GM23248 (cell line): ENCODE measurements at regions not wholly inside any gene's neighbourhood (a gene's known extent, or its start where the extent isn't known, plus 50 kb on each side); places are given as distances from the start of the nearest gene placed in this dataset.

ENCODE experiments used
- DNase-seq: peaks from one replicate; pipeline ENCODE4 v3.0.0-alpha.2; 2015
- H2AFZ ChIP-seq: fragments of 200-600 bp; sonication (generic); 2 replicates; pipeline ENCODE4 v1.6.1; 2016; ENCODE audit warnings: antibody characterized with exemption
- H3F3A ChIP-seq: fragments of 200-600 bp; sonication (generic); 2 replicates; pipeline ENCODE4 v1.6.1; 2016; ENCODE audit warnings: mild to moderate bottlenecking, antibody characterized with exemption, mixed run types; ENCODE audit not compliant: insufficient read depth
- H3K27ac ChIP-seq: fragments of 200-600 bp; sonication (generic); 2 replicates; pipeline ENCODE4 v1.5.1; 2016; ENCODE audit warnings: mild to moderate bottlenecking
- H3K27me3 ChIP-seq: fragments of 200-600 bp; sonication (generic); replicated peaks from 2 replicates; pipeline ENCODE4 v1.6.1; 2016; ENCODE audit warnings: mild to moderate bottlenecking; ENCODE audit not compliant: insufficient read depth
- H3K36me3 ChIP-seq: fragments of 200-600 bp; sonication (generic); 2 replicates; pipeline ENCODE4 v1.6.1; 2016; ENCODE audit warnings: low read depth, mild to moderate bottlenecking
- H3K4me1 ChIP-seq: fragments of 200-600 bp; sonication (generic); 2 replicates; pipeline ENCODE4 v1.6.1; 2016; ENCODE audit warnings: mild to moderate bottlenecking; ENCODE audit not compliant: insufficient read depth
- H3K4me2 ChIP-seq: fragments of 200-600 bp; sonication (generic); one replicate; pipeline ENCODE4 v1.6.1; 2016; ENCODE audit warnings: mild to moderate bottlenecking; ENCODE audit not compliant: unreplicated experiment
- H3K4me3 ChIP-seq: fragments of 200-600 bp; sonication (generic); 2 replicates; pipeline ENCODE4 v1.5.1; 2016; ENCODE audit warnings: mild to moderate bottlenecking
- H3K79me2 ChIP-seq: fragments of 200-600 bp; sonication (generic); 2 replicates; pipeline ENCODE4 v1.6.1; 2016; ENCODE audit warnings: mild to moderate bottlenecking; ENCODE audit not compliant: insufficient read depth
- H3K9ac ChIP-seq: fragments of 200-600 bp; sonication (generic); 2 replicates; pipeline ENCODE4 v1.6.1; 2016; ENCODE audit warnings: mild to moderate bottlenecking
- H3K9me2 ChIP-seq: fragments of 200-600 bp; sonication (generic); 2 replicates; pipeline ENCODE4 v1.6.1; 2016; ENCODE audit warnings: mixed run types, mild to moderate bottlenecking, moderate library complexity; ENCODE audit not compliant: insufficient read depth
- H3K9me3 ChIP-seq: fragments of 200-600 bp; sonication (generic); one replicate; pipeline ENCODE4 v1.6.1; 2017; ENCODE audit warnings: low read depth
- H4K20me1 ChIP-seq: fragments of 200-600 bp; sonication (generic); 2 replicates; pipeline ENCODE4 v1.6.0; 2016; ENCODE audit not compliant: insufficient read depth
- EZH2 ChIP-seq: fragments of 200-600 bp; sonication (generic); IDR thresholded peaks from 2 replicates; pipeline ENCODE4 v1.6.1; 2018; ENCODE audit warnings: antibody characterized with exemption, mild to moderate bottlenecking; ENCODE audit not compliant: insufficient read depth, poor library complexity, severe bottlenecking
- EZH2phosphoT487 ChIP-seq: fragments of 200-600 bp; sonication (generic); IDR thresholded peaks from 2 replicates; pipeline ENCODE4 v1.6.1; 2018; ENCODE audit warnings: antibody characterized with exemption, moderate library complexity, mild to moderate bottlenecking, low read depth; ENCODE audit not compliant: insufficient read depth
- WGBS, 2 experiments: methylation state at CpG; one replicate each; pipeline ENCODE4 v1.1.6; 2015 to 2017; ENCODE audit warnings: low lambda C conversion rate in 2 of 2, low coverage in 1 of 2; ENCODE audit errors: missing lambda C conversion rate in 2 of 2; 5-methylcytosine and 5-hydroxymethylcytosine counted together
- in situ Hi-C: fragments of 300-500 bp; cut with MboI; formaldehyde crosslinking; loops from 2 replicates; pipeline ENCODE4 v1.15.0; 2020

- Histone ChIP-seq H4K20me1 (no peaks in the 10 kb centered on the region), H3F3A (no peaks in the 10 kb centered on the region), H3K4me2 (no peak overlapping the region), H3K27ac (no peak overlapping the region), H3K4me1 (no peaks in the 10 kb centered on the region), H3K9ac (no peak overlapping the region), H3K36me3 (no peaks in the 10 kb centered on the region), H3K27me3 (no peaks in the 10 kb centered on the region), H3K9me3 (no peaks in the 10 kb centered on the region), H3K79me2 (no peaks in the 10 kb centered on the region), H3K9me2 (no peaks in the 10 kb centered on the region), H2AFZ (no peak overlapping the region), H3K4me3 (no peak overlapping the region)
- TF ChIP-seq EZH2phosphoT487 (no peak), EZH2 (no peak)
- DNase-seq, result no peak
- in situ Hi-C loops, result no loop called here
- 31 to 36% methylated on average over 5 of the region's 5 CpGs for WGBS, 2 experiments
Observed at GRCh38 chr4:91924625-91925024, 379.1 kb upstream of the GRID2 start.

DNA sequence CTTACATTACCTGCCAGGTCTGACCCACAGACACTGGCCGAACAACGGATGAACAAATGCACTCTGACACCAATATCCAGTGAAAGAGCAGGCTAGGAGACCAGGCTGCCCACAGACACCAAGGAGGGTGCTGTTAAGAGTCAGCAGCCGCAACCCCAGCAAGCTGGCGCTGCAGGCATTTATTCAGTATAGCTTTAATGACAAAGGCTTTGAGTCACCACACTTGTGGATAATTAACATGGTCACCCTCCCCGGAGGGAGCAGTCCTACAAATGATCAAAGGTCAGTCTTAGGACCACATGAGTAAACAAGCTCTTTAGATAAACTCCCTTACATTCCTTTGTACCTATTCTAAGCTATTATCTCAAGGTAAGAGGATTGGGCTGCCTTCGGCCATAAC is 368.5 kb upstream of the GRID2 start:
- H3K9me2 ChIP-seq, result no peaks in the 10 kb centered on the region
- no peaks in the 10 kb centered on the region for H3K36me3 ChIP-seq
- no peaks in the 10 kb centered on the region for H3K9me3 ChIP-seq
- WGBS, 2 experiments, result 36 to 37% methylated on average over 6 of the region's 6 CpGs
- H3K9ac ChIP-seq, result no peak overlapping the region
- no peaks in the 10 kb centered on the region for H4K20me1 ChIP-seq
- no peaks in the 10 kb centered on the region for H3F3A ChIP-seq
- TF ChIP-seq EZH2 (no peak), EZH2phosphoT487 (no peak)
- no peaks in the 10 kb centered on the region for H3K79me2 ChIP-seq
- H2AFZ ChIP-seq, result no peak overlapping the region
- no peak overlapping the region for H3K4me3 ChIP-seq
- no peak overlapping the region for H3K4me2 ChIP-seq
- DNase-seq, result no peak
- no peaks in the 10 kb centered on the region for H3K27me3 ChIP-seq
- in situ Hi-C loops, result no loop called here
- H3K4me1 ChIP-seq, result no peaks in the 10 kb centered on the region
- H3K27ac ChIP-seq, result no peak overlapping the region

GRCh38 chr4:91936311-91936710 is 367.5 kb upstream of the GRID2 start:
- H3K27ac ChIP-seq, result no peak overlapping the region
- H3K9me3 ChIP-seq, result no peaks in the 10 kb centered on the region
- H3K9me2 ChIP-seq, result no peaks in the 10 kb centered on the region
- H3K4me3 ChIP-seq, result no peak overlapping the region
- peak; percentile 2 for DNase-seq
- no peaks in the 10 kb centered on the region for H3F3A ChIP-seq
- H3K4me1 ChIP-seq, result no peaks in the 10 kb centered on the region
- no peak overlapping the region for H3K4me2 ChIP-seq
- no peaks in the 10 kb centered on the region for H3K36me3 ChIP-seq
- no peak overlapping the region for H3K9ac ChIP-seq
- no peaks in the 10 kb centered on the region for H3K27me3 ChIP-seq
- H2AFZ ChIP-seq, result no peak overlapping the region
- 3 to 5% methylated on average over 3 of the region's 3 CpGs for WGBS, 2 experiments
- TF ChIP-seq EZH2phosphoT487 (no peak), EZH2 (no peak)
- in situ Hi-C loops, result no loop called here
- no peaks in the 10 kb centered on the region for H3K79me2 ChIP-seq
- no peaks in the 10 kb centered on the region for H4K20me1 ChIP-seq

GRCh38 chr4:91957963-91958362 is 345.8 kb upstream of the GRID2 start:
- Histone ChIP-seq H3K4me1 (peaks cover under 1% of the 10 kb centered on the region; the same call in 1 of the 2 replicates), H3K9me3 (no peaks in the 10 kb centered on the region), H3K27me3 (no peaks in the 10 kb centered on the region), H4K20me1 (no peaks in the 10 kb centered on the region), H3K27ac (no peak overlapping the region), H2AFZ (no peak overlapping the region), H3F3A (no peaks in the 10 kb centered on the region), H3K36me3 (no peaks in the 10 kb centered on the region), H3K9me2 (no peaks in the 10 kb centered on the region), H3K4me3 (no peak overlapping the region), H3K79me2 (no peaks in the 10 kb centered on the region), H3K9ac (no peak overlapping the region), H3K4me2 (no peak overlapping the region)
- TF ChIP-seq EZH2 (no peak), EZH2phosphoT487 (no peak)
- in situ Hi-C loops, result no loop called here
- DNase-seq, result no peak
- 22 to 29% methylated on average over 2 of the region's 2 CpGs for WGBS, 2 experiments

DNA sequence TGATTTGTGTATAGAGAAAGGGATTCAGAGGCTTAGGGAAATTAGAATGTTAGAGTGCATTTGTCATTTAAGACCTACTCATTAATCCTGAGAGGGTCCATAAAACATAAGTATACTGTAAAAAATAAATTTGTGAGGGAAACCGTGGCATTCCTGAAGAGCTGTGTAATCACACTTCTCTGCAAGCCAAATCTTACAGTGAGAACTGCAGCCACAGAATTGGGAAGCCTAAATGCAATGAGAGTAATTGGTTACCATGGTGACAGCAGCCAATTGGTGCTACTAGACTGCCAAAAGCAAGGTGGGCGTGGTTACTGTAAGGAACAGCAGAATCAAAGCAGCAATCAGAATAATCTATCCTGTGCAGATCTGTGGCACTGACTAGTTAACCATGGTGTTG is 345.2 kb upstream of the GRID2 start:
- in situ Hi-C loops, result no loop called here
- Histone ChIP-seq H3K79me2 (no peaks in the 10 kb centered on the region), H3F3A (no peaks in the 10 kb centered on the region), H2AFZ (no peak overlapping the region), H3K4me1 (peaks cover 6% of the 10 kb centered on the region; the same call in 1 of the 2 replicates), H4K20me1 (no peaks in the 10 kb centered on the region), H3K27me3 (no peaks in the 10 kb centered on the region), H3K9me2 (no peaks in the 10 kb centered on the region), H3K27ac (no peak overlapping the region), H3K9me3 (no peaks in the 10 kb centered on the region), H3K4me2 (no peak overlapping the region), H3K4me3 (no peak overlapping the region), H3K36me3 (no peaks in the 10 kb centered on the region), H3K9ac (no peak overlapping the region)
- TF ChIP-seq EZH2, result no peak
- no peak for TF ChIP-seq EZH2phosphoT487
- 10 to 11% methylated on average over 2 of the region's 2 CpGs for WGBS, 2 experiments
- peak; percentile 50 for DNase-seq
